ENCODE measurements at regions not wholly inside any gene's neighbourhood (a gene's known extent, or its start where the extent isn't known, plus 50 kb on each side); places are given as distances from the start of the nearest gene placed in this dataset.

- Histone ChIP-seq H3K36me3 (ENCODE audit: insufficient read depth, insufficient read length, low read length) (no peaks in the 10 kb centered on the region), H3K4me1 (ENCODE audit: insufficient read depth, insufficient read length) (no peaks in the 10 kb centered on the region), H3K27me3 (ENCODE audit: insufficient read depth, insufficient read length) (no peaks in the 10 kb centered on the region), H3K9me3 (ENCODE audit: insufficient read depth, low read length) (no peaks in the 10 kb centered on the region), H3K4me3 (ENCODE audit: insufficient read length, low read depth) (no peak overlapping the region), H3K9ac (ENCODE audit: insufficient read length, low read depth) (no peak overlapping the region)
- TF ChIP-seq YY1 (IDR thresholded peaks at IDR 0.05; ENCODE audit: insufficient read depth, insufficient read length) (no peak), ZNF274 (IDR thresholded peaks at IDR 0.05; ENCODE audit: low read depth, low read length) (no peak), SUZ12 (IDR thresholded peaks at IDR 0.05; ENCODE audit: extremely low read depth, insufficient read depth, insufficient read length) (no peak)
- no peak for DNase-seq (ENCODE audit: low read depth, low spot score)
These were observed 85.4 kb upstream of the ETV6 start for GRCh38 chr12:11563785-11564739.

- H3K9ac ChIP-seq (ENCODE audit: insufficient read length, low read depth), result no peak overlapping the region
- no peaks in the 10 kb centered on the region for H3K4me1 ChIP-seq (ENCODE audit: insufficient read depth, insufficient read length)
- DNase-seq (ENCODE audit: low read depth, low spot score), result no peak
These were observed 84.4 kb upstream of the ETV6 start for GRCh38 chr12:11564984-11565651.

GRCh38 chr12:11565752-11566151 is 83.7 kb upstream of the ETV6 start:
- Histone ChIP-seq H3K9ac (ENCODE audit: insufficient read length, low read depth) (no peak overlapping the region), H3K4me1 (ENCODE audit: insufficient read depth, insufficient read length) (no peaks in the 10 kb centered on the region), H3K36me3 (ENCODE audit: insufficient read depth, insufficient read length, low read length) (no peaks in the 10 kb centered on the region), H3K9me3 (ENCODE audit: insufficient read depth, low read length) (no peaks in the 10 kb centered on the region), H3K27me3 (ENCODE audit: insufficient read depth, insufficient read length) (no peaks in the 10 kb centered on the region), H3K4me3 (ENCODE audit: insufficient read length, low read depth) (no peak overlapping the region)
- TF ChIP-seq YY1 (IDR thresholded peaks at IDR 0.05; ENCODE audit: insufficient read depth, insufficient read length) (no peak), ZNF274 (IDR thresholded peaks at IDR 0.05; ENCODE audit: low read depth, low read length) (no peak)
- no peak for DNase-seq (ENCODE audit: low read depth, low spot score)

More at GRCh38 chr12:11564984-11565651, 84.4 kb upstream of the ETV6 start:
- Histone ChIP-seq H3K9me3 (ENCODE audit: insufficient read depth, low read length) (no peaks in the 10 kb centered on the region), H3K27me3 (ENCODE audit: insufficient read depth, insufficient read length) (no peaks in the 10 kb centered on the region), H3K4me3 (ENCODE audit: insufficient read length, low read depth) (no peak overlapping the region), H3K36me3 (ENCODE audit: insufficient read depth, insufficient read length, low read length) (no peaks in the 10 kb centered on the region)
- no peak for TF ChIP-seq SUZ12 (IDR thresholded peaks at IDR 0.05; ENCODE audit: extremely low read depth, insufficient read depth, insufficient read length)
- no peak for TF ChIP-seq ZNF274 (IDR thresholded peaks at IDR 0.05; ENCODE audit: low read depth, low read length)
- TF ChIP-seq YY1 (IDR thresholded peaks at IDR 0.05; ENCODE audit: insufficient read depth, insufficient read length), result no peak

- H3K27me3 ChIP-seq (ENCODE audit: insufficient read depth, insufficient read length), result no peaks in the 10 kb centered on the region
- H3K36me3 ChIP-seq (ENCODE audit: insufficient read depth, insufficient read length, low read length), result no peaks in the 10 kb centered on the region
- H3K9ac ChIP-seq (ENCODE audit: insufficient read length, low read depth), result no peak overlapping the region
- H3K9me3 ChIP-seq (ENCODE audit: insufficient read depth, low read length), result no peaks in the 10 kb centered on the region
- no peaks in the 10 kb centered on the region for H3K4me1 ChIP-seq (ENCODE audit: insufficient read depth, insufficient read length)
- TF ChIP-seq YY1 (IDR thresholded peaks at IDR 0.05; ENCODE audit: insufficient read depth, insufficient read length), result no peak
- no peak for TF ChIP-seq SUZ12 (IDR thresholded peaks at IDR 0.05; ENCODE audit: extremely low read depth, insufficient read depth, insufficient read length)
- no peak for TF ChIP-seq ZNF274 (IDR thresholded peaks at IDR 0.05; ENCODE audit: low read depth, low read length)
- no peak overlapping the region for H3K4me3 ChIP-seq (ENCODE audit: insufficient read length, low read depth)
- no peak for DNase-seq (ENCODE audit: low read depth, low spot score)
These were observed 81.2 kb upstream of the ETV6 start for GRCh38 chr12:11568155-11568761.

GRCh38 chr12:11568762-11569478 is 80.6 kb upstream of the ETV6 start:
- H3K4me1 ChIP-seq (ENCODE audit: insufficient read depth, insufficient read length), result no peaks in the 10 kb centered on the region
- no peak overlapping the region for H3K9ac ChIP-seq (ENCODE audit: insufficient read length, low read depth)
- DNase-seq (ENCODE audit: low read depth, low spot score), result no peak
- H3K36me3 ChIP-seq (ENCODE audit: insufficient read depth, insufficient read length, low read length), result no peaks in the 10 kb centered on the region
- no peak for TF ChIP-seq YY1 (IDR thresholded peaks at IDR 0.05; ENCODE audit: insufficient read depth, insufficient read length)
- TF ChIP-seq SUZ12 (IDR thresholded peaks at IDR 0.05; ENCODE audit: extremely low read depth, insufficient read depth, insufficient read length), result no peak
- TF ChIP-seq ZNF274 (IDR thresholded peaks at IDR 0.05; ENCODE audit: low read depth, low read length), result no peak
- H3K27me3 ChIP-seq (ENCODE audit: insufficient read depth, insufficient read length), result no peaks in the 10 kb centered on the region
- no peak overlapping the region for H3K4me3 ChIP-seq (ENCODE audit: insufficient read length, low read depth)
- peaks cover 3% of the 10 kb centered on the region for H3K9me3 ChIP-seq (ENCODE audit: insufficient read depth, low read length)

GRCh38 chr12:11569716-11570115 is 79.8 kb upstream of the ETV6 start:
- Histone ChIP-seq H3K27me3 (ENCODE audit: insufficient read depth, insufficient read length) (no peaks in the 10 kb centered on the region), H3K9me3 (ENCODE audit: insufficient read depth, low read length) (peaks cover 11% of the 10 kb centered on the region), H3K4me1 (ENCODE audit: insufficient read depth, insufficient read length) (no peaks in the 10 kb centered on the region), H3K9ac (ENCODE audit: insufficient read length, low read depth) (no peak overlapping the region), H3K36me3 (ENCODE audit: insufficient read depth, insufficient read length, low read length) (no peaks in the 10 kb centered on the region), H3K4me3 (ENCODE audit: insufficient read length, low read depth) (no peak overlapping the region)
- DNase-seq (ENCODE audit: low read depth, low spot score), result no peak
- no peak for TF ChIP-seq ZNF274 (IDR thresholded peaks at IDR 0.05; ENCODE audit: low read depth, low read length)
- no peak for TF ChIP-seq SUZ12 (IDR thresholded peaks at IDR 0.05; ENCODE audit: extremely low read depth, insufficient read depth, insufficient read length)
- TF ChIP-seq YY1 (IDR thresholded peaks at IDR 0.05; ENCODE audit: insufficient read depth, insufficient read length), result no peak
